H1 (cell line): ENCODE measurements at regions not wholly inside any gene's neighbourhood (a gene's known extent, or its start where the extent isn't known, plus 50 kb on each side); places are given as distances from the start of the nearest gene placed in this dataset.

Experiments used
- GABPA ChIP-seq: IDR thresholded peaks from 2 replicates; pipeline ENCODE4 v1.6.1; 2011; ENCODE audit warnings: mild to moderate bottlenecking, low read length, moderate library complexity, borderline replicate concordance; ENCODE audit not compliant: insufficient read depth
- TCF12 ChIP-seq: IDR thresholded peaks from 2 replicates; pipeline ENCODE4 v1.6.1; 2011; ENCODE audit warnings: low read depth, mild to moderate bottlenecking, low read length
- ZNF274 ChIP-seq: IDR thresholded peaks from 2 replicates; pipeline ENCODE4 v1.7.0; 2012; ENCODE audit warnings: low read length, borderline replicate concordance; ENCODE audit errors: extremely low read depth

GRCh38 chr1:208670778-208671177 is 426.6 kb upstream of the PLXNA2 start (continued):
- no peak for TF ChIP-seq GABPA
- no peak for TF ChIP-seq ZNF274
- no peak for TF ChIP-seq TCF12
